ENCODE measurements at regions not wholly inside any gene's neighbourhood (a gene's known extent, or its start where the extent isn't known, plus 50 kb on each side); places are given as distances from the start of the nearest gene placed in this dataset.

GRCh38 chr1:228871314-228872061 is 136.2 kb downstream of the RHOU start:
- Histone ChIP-seq H3K27me3 (no peaks in the 10 kb centered on the region), H3K4me1 (peaks cover 32% of the 10 kb centered on the region), H3K4me3 (ENCODE audit: low read depth, low read length) (no peak overlapping the region), H3K36me3 (no peaks in the 10 kb centered on the region), H3K9me3 (no peaks in the 10 kb centered on the region)
- DNase-seq, result no peak
- no peak for TF ChIP-seq CTCF (IDR thresholded peaks at IDR 0.05; ENCODE audit: low read depth, low read length)

GRCh38 chr1:228872080-228872479 is 136.8 kb downstream of the RHOU start:
- no peak for DNase-seq
- H3K36me3 ChIP-seq, result no peaks in the 10 kb centered on the region
- no peaks in the 10 kb centered on the region for H3K27me3 ChIP-seq
- H3K4me1 ChIP-seq, result peaks cover 28% of the 10 kb centered on the region
- peak; percentile 19 for TF ChIP-seq CTCF (IDR thresholded peaks at IDR 0.05; ENCODE audit: low read depth, low read length)
- no peaks in the 10 kb centered on the region for H3K9me3 ChIP-seq
- H3K4me3 ChIP-seq (ENCODE audit: low read depth, low read length), result no peak overlapping the region

- no peaks in the 10 kb centered on the region for H3K36me3 ChIP-seq
- peaks cover 14% of the 10 kb centered on the region for H3K4me1 ChIP-seq
- DNase-seq, result no peak
- no peaks in the 10 kb centered on the region for H3K27me3 ChIP-seq
- no peaks in the 10 kb centered on the region for H3K9me3 ChIP-seq
- TF ChIP-seq CTCF (IDR thresholded peaks at IDR 0.05; ENCODE audit: low read depth, low read length), result no peak
- H3K4me3 ChIP-seq (ENCODE audit: low read depth, low read length), result no peak overlapping the region
Observed at GRCh38 chr1:228873709-228874108, 138.4 kb downstream of the RHOU start.

GRCh38 chr1:228875741-228876140 is 140.5 kb downstream of the RHOU start:
- no peak for DNase-seq
- Histone ChIP-seq H3K4me1 (peaks cover 13% of the 10 kb centered on the region), H3K27me3 (no peaks in the 10 kb centered on the region), H3K9me3 (no peaks in the 10 kb centered on the region), H3K4me3 (ENCODE audit: low read depth, low read length) (no peak overlapping the region), H3K36me3 (no peaks in the 10 kb centered on the region)
- no peak for TF ChIP-seq CTCF (IDR thresholded peaks at IDR 0.05; ENCODE audit: low read depth, low read length)

GRCh38 chr1:228876187-228876586 is 140.9 kb downstream of the RHOU start:
- DNase-seq, result no peak
- TF ChIP-seq CTCF (IDR thresholded peaks at IDR 0.05; ENCODE audit: low read depth, low read length), result no peak

GRCh38 chr1:228879164-228879563 is 143.9 kb downstream of the RHOU start:
- H3K27me3 ChIP-seq, result no peaks in the 10 kb centered on the region
- no peaks in the 10 kb centered on the region for H3K9me3 ChIP-seq
- no peak for DNase-seq
- H3K4me3 ChIP-seq (ENCODE audit: low read depth, low read length), result no peak overlapping the region
- TF ChIP-seq CTCF (IDR thresholded peaks at IDR 0.05; ENCODE audit: low read depth, low read length), result no peak
- H3K4me1 ChIP-seq, result peaks cover 11% of the 10 kb centered on the region
- H3K36me3 ChIP-seq, result no peaks in the 10 kb centered on the region

More at GRCh38 chr1:228876187-228876586, 140.9 kb downstream of the RHOU start:
- no peaks in the 10 kb centered on the region for H3K27me3 ChIP-seq
- no peaks in the 10 kb centered on the region for H3K9me3 ChIP-seq
- no peak overlapping the region for H3K4me3 ChIP-seq (ENCODE audit: low read depth, low read length)
- no peaks in the 10 kb centered on the region for H3K36me3 ChIP-seq
- peaks cover 11% of the 10 kb centered on the region for H3K4me1 ChIP-seq

Measured in BE2C (cell line).